CD4-positive, alpha-beta T cell (primary cell): ENCODE measurements at regions not wholly inside any gene's neighbourhood (a gene's known extent, or its start where the extent isn't known, plus 50 kb on each side); places are given as distances from the start of the nearest gene placed in this dataset.

ENCODE experiments used
- ATAC-seq: fragments of 200-7000 bp; cut with Tn5 transposase; one replicate; pipeline ENCODE4 v1.10.0; 2022; ENCODE audit warnings: mild to moderate bottlenecking; ENCODE audit not compliant: poor library complexity
- CTCF ChIA-PET: fragments of 350-600 bp; sonication (Branson Sonifier 250); formaldehyde crosslinking; loops from one replicate; lab custom pipeline; 2021; ENCODE audit warnings: antibody characterized with exemption, inconsistent platforms; lab: Charles Lee
- POLR2A ChIA-PET: fragments of 350-600 bp; sonication (Branson Sonifier 250); formaldehyde crosslinking; loops from one replicate; lab custom pipeline; 2021; ENCODE audit warnings: antibody characterized with exemption, inconsistent platforms; lab: Charles Lee
- DNase-seq, 14 experiments: peaks; one replicate each; pipeline ENCODE4 v3.0.0-alpha.2; 2013 to 2020; ENCODE audit warnings: mixed read lengths in 2 of 14
- H3K27ac ChIP-seq, 2 donors: one replicate each; pipeline versions ENCODE4 v1.5.1 to v1.7.0; 2013; ENCODE audit warnings: low read length in 2 of 2, low read depth in 1 of 2, mild to moderate bottlenecking in 1 of 2
- H3K27me3 ChIP-seq, 2 experiments: 1 replicate in 1 of 2; 2 replicates in 1 of 2; pipeline versions ENCODE4 v1.6.1 to v1.7.0; 2013; ENCODE audit warnings: low read length in 2 of 2, control low read depth in 1 of 2, mild to moderate bottlenecking in 1 of 2, moderate library complexity in 1 of 2; ENCODE audit not compliant: insufficient read depth in 2 of 2, control insufficient read depth in 1 of 2
- H3K36me3 ChIP-seq: one replicate; pipeline ENCODE4 v1.6.1; 2013; ENCODE audit warnings: low read length, control low read depth; ENCODE audit not compliant: insufficient read depth
- H3K4me1 ChIP-seq: one replicate; pipeline ENCODE4 v1.6.1; 2013; ENCODE audit warnings: low read length, control low read depth; ENCODE audit not compliant: insufficient read depth
- H3K4me3 ChIP-seq: one replicate; pipeline ENCODE4 v1.5.1; 2013; ENCODE audit warnings: mild to moderate bottlenecking, low read length, moderate library complexity
- H3K9me3 ChIP-seq, 2 experiments: 1 replicate in 1 of 2; 2 replicates in 1 of 2; pipeline versions ENCODE4 v1.6.1 to v1.7.0; 2013; ENCODE audit warnings: low read length in 2 of 2, mild to moderate bottlenecking in 2 of 2, control low read depth in 1 of 2, moderate library complexity in 1 of 2; ENCODE audit not compliant: control insufficient read depth in 1 of 2, insufficient read depth in 1 of 2
- H3K27ac Mint-ChIP-seq: one replicate; pipeline ENCODE4 v1.8.0; 2020; ENCODE audit warnings: mixed read lengths
- H3K27me3 Mint-ChIP-seq: one replicate; pipeline ENCODE4 v1.8.0; 2021; ENCODE audit warnings: mixed read lengths
- H3K36me3 Mint-ChIP-seq: one replicate; pipeline ENCODE4 v1.8.0; 2021; ENCODE audit warnings: low read depth, mixed read lengths
- H3K4me1 Mint-ChIP-seq: one replicate; pipeline ENCODE4 v1.8.0; 2021; ENCODE audit warnings: low read depth, mixed read lengths
- H3K4me3 Mint-ChIP-seq: one replicate; pipeline ENCODE4 v1.8.0; 2020; ENCODE audit warnings: mild to moderate bottlenecking, mixed read lengths
- H3K9me3 Mint-ChIP-seq: one replicate; pipeline ENCODE4 v1.8.0; 2020; ENCODE audit warnings: mixed read lengths
- CTCF ChIP-seq: fragments of 200-600 bp; IDR thresholded peaks from one replicate; pipeline ENCODE4 v1.8.0; 2022; ENCODE audit warnings: antibody characterized with exemption, mild to moderate bottlenecking
- intact Hi-C, 2 experiments: fragments of 100-400 bp; cut with DNase I in 1 of 2; cut with micrococcal nuclease in 1 of 2; formaldehyde crosslinking; loops; one replicate each; pipeline versions ENCODE4 v1.15.1 to v1.9.0; 2023 to 2025; cut with DNase I, micrococcal nuclease

- H3K9me3 ChIP-seq, result no peaks in the 10 kb centered on the region
- CTCF ChIA-PET, result no interaction called here
- no peak overlapping the region for H3K27ac Mint-ChIP-seq
- no peaks in the 10 kb centered on the region for H3K9me3 Mint-ChIP-seq
- no peaks in the 10 kb centered on the region for H3K27me3 ChIP-seq
- H3K27me3 Mint-ChIP-seq, result no peaks in the 10 kb centered on the region
- no peaks in the 10 kb centered on the region for H3K36me3 Mint-ChIP-seq
- H3K36me3 ChIP-seq, result no peaks in the 10 kb centered on the region
- TF ChIP-seq CTCF, result no peak
- no peak overlapping the region for H3K27ac ChIP-seq
- DNase-seq (no peak), ATAC-seq (no peak)
- H3K4me3 Mint-ChIP-seq, result no peak overlapping the region
- H3K4me1 Mint-ChIP-seq, result no peaks in the 10 kb centered on the region
- no peaks in the 10 kb centered on the region for H3K4me1 ChIP-seq
- no peak overlapping the region for H3K4me3 ChIP-seq
- POLR2A ChIA-PET, result interaction anchor here (0.6 kb wide), 1 partner anchor 16 kb away, joined by 3 read pairs; no protein-coding TSS in a partner anchor
- intact Hi-C loops, result no loop called here
These were observed 290.7 kb upstream of the DDX18 start for GRCh38 chr2:117523711-117524238.

GRCh38 chr2:117536139-117536538, 278.4 kb upstream of the DDX18 start:
- Mint-ChIP-seq H3K27ac (no peak overlapping the region), H3K9me3 (peaks cover 9% of the 10 kb centered on the region), H3K4me1 (no peaks in the 10 kb centered on the region), H3K4me3 (no peak overlapping the region), H3K27me3 (no peaks in the 10 kb centered on the region), H3K36me3 (no peaks in the 10 kb centered on the region)
- no peaks in the 10 kb centered on the region for H3K9me3 ChIP-seq
- ChIA-PET POLR2A (no interaction called here), CTCF (no interaction called here)
- H3K27me3 ChIP-seq, result no peaks in the 10 kb centered on the region
- DNase-seq, result no peak
- H3K36me3 ChIP-seq, result no peaks in the 10 kb centered on the region
- no peak overlapping the region for H3K27ac ChIP-seq
- ATAC-seq, result no peak
- H3K4me1 ChIP-seq, result no peaks in the 10 kb centered on the region
- intact Hi-C loops, result no loop called here
- no peak for TF ChIP-seq CTCF
- H3K4me3 ChIP-seq, result no peak overlapping the region

- Mint-ChIP-seq H3K4me1 (no peaks in the 10 kb centered on the region), H3K27me3 (no peaks in the 10 kb centered on the region), H3K9me3 (peaks cover 9% of the 10 kb centered on the region), H3K36me3 (no peaks in the 10 kb centered on the region), H3K4me3 (no peak overlapping the region), H3K27ac (no peak overlapping the region)
- no peak overlapping the region for H3K4me3 ChIP-seq
- ATAC-seq (no peak), DNase-seq (no peak)
- H3K4me1 ChIP-seq, result no peaks in the 10 kb centered on the region
- intact Hi-C loops, result no loop called here
- no peak overlapping the region for H3K27ac ChIP-seq
- no peak for TF ChIP-seq CTCF
- ChIA-PET POLR2A (no interaction called here), CTCF (no interaction called here)
- H3K9me3 ChIP-seq, result no peaks in the 10 kb centered on the region
- H3K36me3 ChIP-seq, result no peaks in the 10 kb centered on the region
- H3K27me3 ChIP-seq, result no peaks in the 10 kb centered on the region
These were observed 277.5 kb upstream of the DDX18 start for GRCh38 chr2:117537032-117537431.
